GM12878 (cell line): ENCODE measurements at regions not wholly inside any gene's neighbourhood (a gene's known extent, or its start where the extent isn't known, plus 50 kb on each side); places are given as distances from the start of the nearest gene placed in this dataset.

Experiments used
- CBFB ChIP-seq: IDR thresholded peaks from 2 replicates; pipeline ENCODE4 v1.6.1; 2016; ENCODE audit warnings: antibody characterized with exemption, low read depth
- EZH2 ChIP-seq: IDR thresholded peaks from 2 replicates; pipeline ENCODE4 v1.6.1; 2012; ENCODE audit warnings: low read depth, mild to moderate bottlenecking, control low read depth, inconsistent platforms, low read length, borderline replicate concordance; ENCODE audit not compliant: control insufficient read depth
- REST ChIP-seq: IDR thresholded peaks from 2 replicates; pipeline ENCODE4 v1.6.1; 2012; ENCODE audit warnings: mild to moderate bottlenecking, low read depth, low read length
- SRF ChIP-seq, 2 experiments: IDR thresholded peaks; 2 replicates each; pipeline ENCODE4 v1.6.1; 2011; ENCODE audit warnings: low read depth in 2 of 2, low read length in 2 of 2, mild to moderate bottlenecking in 1 of 2, moderate library complexity in 1 of 2

- TF ChIP-seq EZH2 (no peak), SRF (IDR thresholded peaks at IDR 0.05; ENCODE audit: low read depth in 2 of 2, low read length in 2 of 2) (no peak), REST (no peak), CBFB (no peak)
Measured at GRCh38 chr19:31416548-31416947, 67.3 kb upstream of the TSHZ3 start.
